Tibial nerve (tissue), 4 donors: ENCODE measurements at regions not wholly inside any gene's neighbourhood (a gene's known extent, or its start where the extent isn't known, plus 50 kb on each side); places are given as distances from the start of the nearest gene placed in this dataset.

ENCODE experiments used
- EP300 ChIP-seq, 2 donors: sonication (generic); formaldehyde crosslinking; IDR thresholded peaks; one replicate each; pipeline ENCODE4 v1.6.1; 2017; ENCODE audit warnings: antibody characterized with exemption in 2 of 2, mild to moderate bottlenecking in 1 of 2
- POLR2A ChIP-seq, 2 donors: fragments of 450-650 bp; IDR thresholded peaks; one replicate each; pipeline ENCODE4 v1.6.1; 2017; ENCODE audit warnings: antibody characterized with exemption in 2 of 2, mild to moderate bottlenecking in 2 of 2, moderate library complexity in 2 of 2
- TF ChIP-seq, protein P1 (sequence below), 5 experiments: fragments of 200-600 bp in 3 of 5; fragments of 450-650 bp in 2 of 5; sonication (generic) in 3 of 5; IDR thresholded peaks; one replicate each; pipeline ENCODE4 v1.5.1; 2016 to 2019; ENCODE audit warnings: antibody characterized with exemption in 5 of 5, mild to moderate bottlenecking in 3 of 5, moderate library complexity in 2 of 5

DNA sequence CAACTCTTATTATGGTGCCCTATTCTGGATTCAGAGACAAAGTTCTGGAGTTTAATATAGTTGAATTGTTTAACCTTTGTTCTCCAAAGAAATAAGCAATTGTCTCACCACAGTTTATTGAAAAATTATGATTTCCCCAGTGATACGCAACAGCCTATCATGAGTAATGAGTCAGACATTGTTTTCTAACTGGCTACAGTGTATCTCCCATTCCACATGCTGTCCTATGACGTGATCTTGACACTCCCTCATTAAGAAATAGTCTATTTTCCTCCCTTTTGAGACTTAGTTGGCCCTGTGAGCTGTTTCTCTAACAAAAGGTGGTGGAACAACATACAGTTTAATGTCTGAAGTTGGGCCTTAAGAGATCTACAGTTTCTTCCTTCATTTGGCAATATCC is 1290.6 kb upstream of the CDH6 start:
- TF ChIP-seq, protein P1, sequence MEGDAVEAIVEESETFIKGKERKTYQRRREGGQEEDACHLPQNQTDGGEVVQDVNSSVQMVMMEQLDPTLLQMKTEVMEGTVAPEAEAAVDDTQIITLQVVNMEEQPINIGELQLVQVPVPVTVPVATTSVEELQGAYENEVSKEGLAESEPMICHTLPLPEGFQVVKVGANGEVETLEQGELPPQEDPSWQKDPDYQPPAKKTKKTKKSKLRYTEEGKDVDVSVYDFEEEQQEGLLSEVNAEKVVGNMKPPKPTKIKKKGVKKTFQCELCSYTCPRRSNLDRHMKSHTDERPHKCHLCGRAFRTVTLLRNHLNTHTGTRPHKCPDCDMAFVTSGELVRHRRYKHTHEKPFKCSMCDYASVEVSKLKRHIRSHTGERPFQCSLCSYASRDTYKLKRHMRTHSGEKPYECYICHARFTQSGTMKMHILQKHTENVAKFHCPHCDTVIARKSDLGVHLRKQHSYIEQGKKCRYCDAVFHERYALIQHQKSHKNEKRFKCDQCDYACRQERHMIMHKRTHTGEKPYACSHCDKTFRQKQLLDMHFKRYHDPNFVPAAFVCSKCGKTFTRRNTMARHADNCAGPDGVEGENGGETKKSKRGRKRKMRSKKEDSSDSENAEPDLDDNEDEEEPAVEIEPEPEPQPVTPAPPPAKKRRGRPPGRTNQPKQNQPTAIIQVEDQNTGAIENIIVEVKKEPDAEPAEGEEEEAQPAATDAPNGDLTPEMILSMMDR (IDR thresholded peaks at IDR 0.05): no peak
- no peak for TF ChIP-seq EP300 (IDR thresholded peaks at IDR 0.05)
- TF ChIP-seq POLR2A (IDR thresholded peaks at IDR 0.05): no peak
